Fibroblast of villous mesenchyme (primary cell): ENCODE measurements at regions not wholly inside any gene's neighbourhood (a gene's known extent, or its start where the extent isn't known, plus 50 kb on each side); places are given as distances from the start of the nearest gene placed in this dataset.
"Not testable (repeated sequence)": the region's sequence is repeated elsewhere in the genome, so short reads cannot be mapped to it uniquely, and the experiment has no call there.

Experiments used
- DNase-seq: peaks from one replicate; pipeline ENCODE4 v3.0.0-alpha.2; 2010; ENCODE audit warnings: low read depth
- H3K4me3 ChIP-seq: 2 replicates; pipeline ENCODE4 v1.5.1; 2011; ENCODE audit warnings: low read depth, mild to moderate bottlenecking, low read length
- CTCF ChIP-seq: IDR thresholded peaks from 2 replicates; pipeline ENCODE4 v1.5.1; 2012; ENCODE audit warnings: low read depth, mild to moderate bottlenecking, low read length; ENCODE audit not compliant: insufficient read depth

DNA sequence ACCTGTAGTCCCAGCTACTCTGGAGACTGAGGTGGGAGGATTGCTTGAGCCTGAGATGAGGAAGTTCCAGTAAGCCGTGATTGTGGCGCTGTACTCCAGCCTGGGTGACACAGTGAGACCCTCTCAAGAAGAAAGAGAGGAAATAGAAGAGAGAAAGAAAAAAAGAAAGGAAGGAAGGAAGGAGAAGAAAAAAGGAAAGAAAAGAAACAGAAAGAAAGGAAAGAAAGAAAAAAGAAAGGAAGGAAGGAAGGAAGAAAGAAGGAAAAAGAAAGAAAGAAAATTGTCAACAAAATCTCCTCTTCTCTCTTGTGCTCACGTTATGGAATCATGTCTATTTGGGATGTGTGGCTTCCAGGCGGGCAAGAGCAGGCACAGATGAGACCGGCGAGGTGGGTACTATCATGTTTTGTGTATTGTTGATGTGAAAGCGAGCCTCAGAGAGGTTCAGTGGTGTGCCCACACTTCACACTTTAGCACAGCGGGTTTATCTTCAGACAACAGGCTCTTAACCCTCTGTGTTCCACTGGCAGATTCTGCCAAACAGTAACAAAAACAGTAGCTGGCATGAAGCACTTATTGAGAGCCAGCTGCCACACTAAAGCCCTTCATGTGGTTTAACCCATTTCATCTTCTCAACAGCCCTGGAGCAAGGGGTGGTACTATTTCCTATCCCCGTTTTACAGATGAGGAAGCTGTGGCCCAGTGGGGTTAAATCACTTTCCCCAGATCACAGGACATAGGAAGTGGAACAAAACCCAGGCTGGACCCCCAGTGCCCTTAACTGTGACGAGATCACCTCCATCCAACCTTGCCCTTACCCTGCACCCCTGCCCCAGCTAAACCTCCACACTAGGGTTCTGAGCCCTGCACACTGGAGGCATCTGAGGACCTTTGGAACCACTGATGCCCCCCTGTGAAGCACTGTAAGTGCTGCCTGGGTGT, 94.7 kb upstream of the TARDBP start:
- TF ChIP-seq CTCF, result no peak
- no peak overlapping the region for H3K4me3 ChIP-seq
- no peak for DNase-seq

DNA sequence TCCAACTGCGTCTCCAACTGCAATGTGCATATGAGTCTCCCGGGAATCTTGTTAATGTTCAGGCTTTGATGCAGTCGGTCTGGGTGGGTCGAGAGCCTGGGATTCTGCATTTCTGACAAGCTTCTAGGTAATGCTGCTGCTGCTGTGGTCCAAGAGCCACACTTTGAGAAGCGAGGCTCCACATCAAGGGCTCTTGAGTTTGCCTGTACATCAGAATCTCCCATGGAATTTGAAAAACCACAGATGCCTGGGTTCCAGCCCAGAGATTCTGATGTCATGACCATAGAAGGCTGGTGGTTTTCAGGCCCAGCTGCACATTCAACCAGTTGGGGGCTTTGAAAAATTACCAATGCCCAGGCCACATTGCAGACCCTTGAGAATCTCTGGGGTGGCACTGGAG, 93.9 kb upstream of the TARDBP start:
- DNase-seq, result peak; percentile 10
- no peak overlapping the region for H3K4me3 ChIP-seq
- TF ChIP-seq CTCF, result no peak

GRCh38 chr1:10920063-10920626, 92.3 kb upstream of the TARDBP start:
- no peak for DNase-seq
- TF ChIP-seq CTCF, result no peak

DNA sequence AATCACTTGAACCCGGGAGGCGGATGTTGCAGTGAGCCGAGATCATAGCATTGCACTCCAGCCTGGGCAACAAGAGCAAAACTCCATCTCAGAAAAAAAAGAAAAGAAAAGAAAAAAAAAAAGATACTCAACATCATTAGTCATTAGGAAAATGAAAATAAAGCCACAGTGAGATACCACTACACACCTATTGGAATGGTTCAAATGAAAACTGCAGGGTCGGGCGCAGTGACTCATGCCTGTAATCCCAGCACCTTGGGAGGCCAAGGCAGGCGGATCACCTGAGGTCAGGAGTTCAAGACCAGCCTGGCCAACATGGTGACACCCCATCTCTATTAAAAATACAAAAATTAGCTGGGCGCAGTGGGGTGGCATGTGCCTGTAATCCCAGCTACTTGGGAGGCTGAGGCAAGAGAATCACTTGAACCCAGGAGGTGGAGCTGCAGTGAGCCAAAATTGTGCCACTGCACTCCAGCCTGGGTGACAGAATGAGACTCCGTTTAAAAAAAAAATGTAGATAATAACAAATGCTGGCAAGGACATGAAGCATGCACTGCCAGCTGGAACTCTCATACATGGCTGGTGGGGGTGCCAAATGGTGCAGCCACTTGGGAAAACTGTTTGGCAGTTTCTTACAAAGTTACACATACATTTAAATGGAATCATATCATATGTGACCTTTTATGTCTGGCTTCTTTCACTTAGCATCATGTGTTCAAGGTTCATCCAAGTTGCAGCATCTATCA, 90.0 kb upstream of the TARDBP start:
- not testable (repeated sequence) for DNase-seq, H3K4me3 ChIP-seq

More at GRCh38 chr1:10920063-10920626, 92.3 kb upstream of the TARDBP start:
- H3K4me3 ChIP-seq, result no peak overlapping the region

- no peak overlapping the region for H3K4me3 ChIP-seq
- DNase-seq, result no peak
- TF ChIP-seq CTCF, result no peak
Observed at GRCh38 chr1:10924030-10924429, 88.4 kb upstream of the TARDBP start.

GRCh38 chr1:10928654-10929053, 83.8 kb upstream of the TARDBP start:
- no peak for TF ChIP-seq CTCF
- H3K4me3 ChIP-seq, result no peak overlapping the region
- no peak for DNase-seq

DNA sequence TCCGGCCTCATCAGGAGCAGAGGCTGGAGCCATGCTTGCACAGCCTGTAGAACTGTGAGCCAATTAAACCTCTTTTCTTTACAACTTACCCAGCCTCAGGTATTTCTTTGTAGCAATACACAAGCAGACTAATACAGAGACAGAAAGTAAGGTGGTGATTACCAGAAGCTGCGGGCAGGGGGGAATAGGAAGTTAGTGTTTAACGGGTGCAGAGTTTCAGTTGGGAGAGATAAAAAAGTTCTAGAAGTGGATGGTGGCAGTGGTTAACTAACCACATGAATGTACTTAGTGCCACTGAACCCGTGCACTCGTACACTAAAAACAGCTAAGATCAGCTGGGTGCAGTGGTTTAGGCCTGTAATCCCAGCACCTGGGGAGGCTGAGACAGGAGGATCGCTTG, 80.4 kb upstream of the TARDBP start:
- no peak overlapping the region for H3K4me3 ChIP-seq
- no peak for DNase-seq
- TF ChIP-seq CTCF, result no peak
